OCI-LY7 (cell line): ENCODE measurements at regions not wholly inside any gene's neighbourhood (a gene's known extent, or its start where the extent isn't known, plus 50 kb on each side); places are given as distances from the start of the nearest gene placed in this dataset.

ENCODE experiments used
- BruUV-seq: library from RNA; stranded (reverse); fragments of 400-500 nt; replicated peaks from 2 replicates; lab custom pipeline; 2021; lab: Mats Ljungman, UMichigan
- CTCF ChIA-PET: fragments of 300-600 bp; sonication (Branson Sonifier 250); formaldehyde crosslinking; loops from one replicate; lab custom pipeline; 2022; ENCODE audit warnings: antibody characterized with exemption; ENCODE audit not compliant: unreplicated experiment; lab: Charles Lee
- POLR2A ChIA-PET: fragments of 300-600 bp; sonication (Branson Sonifier 250); formaldehyde crosslinking; loops from one replicate; lab custom pipeline; 2022; ENCODE audit warnings: antibody characterized with exemption; lab: Charles Lee
- DNase-seq: peaks from one replicate; pipeline ENCODE4 v3.0.0-alpha.2; 2015; ENCODE audit warnings: low spot score
- H2AFZ ChIP-seq: fragments of 200-600 bp; sonication (generic), shearing (Covaris generic); 2 replicates; pipeline ENCODE4 v1.6.1; 2014; ENCODE audit warnings: mild to moderate bottlenecking, antibody characterized with exemption, low read length, moderate library complexity
- H3K27ac ChIP-seq: fragments of 200-600 bp; sonication (generic); 2 replicates; pipeline ENCODE4 v1.5.1; 2014; ENCODE audit warnings: mixed run types, low read depth, mild to moderate bottlenecking, moderate library complexity, low read length, inconsistent platforms; ENCODE audit not compliant: poor library complexity, severe bottlenecking
- H3K36me3 ChIP-seq: fragments of 200-600 bp; sonication (generic); 2 replicates; pipeline ENCODE4 v1.6.1; 2014; ENCODE audit warnings: mild to moderate bottlenecking, antibody characterized with exemption, low read length, moderate library complexity, mixed read lengths; ENCODE audit not compliant: insufficient read depth
- H3K4me1 ChIP-seq: fragments of 200-600 bp; sonication (generic); 2 replicates; pipeline ENCODE4 v1.5.1; 2014; ENCODE audit warnings: mild to moderate bottlenecking, low read length; ENCODE audit not compliant: insufficient read depth, poor library complexity, severe bottlenecking
- H3K4me2 ChIP-seq: fragments of 200-600 bp; sonication (generic); 2 replicates; pipeline ENCODE4 v1.6.1; 2014; ENCODE audit warnings: mild to moderate bottlenecking, low read length
- H3K4me3 ChIP-seq: fragments of 200-600 bp; sonication (generic); 2 replicates; pipeline ENCODE4 v1.5.1; 2014; ENCODE audit warnings: mild to moderate bottlenecking, low read depth, low read length; ENCODE audit not compliant: poor library complexity, severe bottlenecking
- H3K79me2 ChIP-seq: fragments of 200-600 bp; sonication (generic); 2 replicates; pipeline ENCODE4 v1.6.1; 2016; ENCODE audit warnings: low read depth, mild to moderate bottlenecking, low read length, moderate library complexity, mixed read lengths; ENCODE audit not compliant: insufficient read depth
- H3K9me2 ChIP-seq: fragments of 200-600 bp; sonication (generic); 2 replicates; pipeline ENCODE4 v1.6.1; 2016; ENCODE audit warnings: mild to moderate bottlenecking, low read length, mixed read lengths; ENCODE audit not compliant: insufficient read depth
- H3K9me3 ChIP-seq: fragments of 200-600 bp; sonication (generic); 2 replicates; pipeline ENCODE4 v1.6.1; 2014; ENCODE audit warnings: mild to moderate bottlenecking, mixed run types, low read length, mixed read lengths
- H4K20me1 ChIP-seq: fragments of 200-600 bp; sonication (generic); 2 replicates; pipeline ENCODE4 v1.6.1; 2014; ENCODE audit warnings: mild to moderate bottlenecking, antibody characterized with exemption, low read length, moderate library complexity, mixed read lengths; ENCODE audit not compliant: insufficient read depth
- CTCF ChIP-seq: fragments of 200-600 bp; sonication (generic); conservative IDR thresholded peaks from 2 replicates; pipeline ENCODE4 v1.5.1; 2014; ENCODE audit warnings: mild to moderate bottlenecking, antibody characterized with exemption, low read length, moderate library complexity, mixed read lengths
- EZH2phosphoT487 ChIP-seq: fragments of 200-600 bp; sonication (generic); IDR thresholded peaks from 2 replicates; pipeline ENCODE4 v1.6.1; 2018; ENCODE audit warnings: low read depth, borderline replicate concordance, mild to moderate bottlenecking, mixed run types, antibody characterized with exemption, low read length, moderate library complexity, mixed read lengths
- intact Hi-C: fragments of 100-400 bp; cut with micrococcal nuclease; formaldehyde crosslinking; loops from one replicate; pipeline ENCODE4 v1.10.0; 2022; ENCODE audit not compliant: unreplicated experiment

DNA sequence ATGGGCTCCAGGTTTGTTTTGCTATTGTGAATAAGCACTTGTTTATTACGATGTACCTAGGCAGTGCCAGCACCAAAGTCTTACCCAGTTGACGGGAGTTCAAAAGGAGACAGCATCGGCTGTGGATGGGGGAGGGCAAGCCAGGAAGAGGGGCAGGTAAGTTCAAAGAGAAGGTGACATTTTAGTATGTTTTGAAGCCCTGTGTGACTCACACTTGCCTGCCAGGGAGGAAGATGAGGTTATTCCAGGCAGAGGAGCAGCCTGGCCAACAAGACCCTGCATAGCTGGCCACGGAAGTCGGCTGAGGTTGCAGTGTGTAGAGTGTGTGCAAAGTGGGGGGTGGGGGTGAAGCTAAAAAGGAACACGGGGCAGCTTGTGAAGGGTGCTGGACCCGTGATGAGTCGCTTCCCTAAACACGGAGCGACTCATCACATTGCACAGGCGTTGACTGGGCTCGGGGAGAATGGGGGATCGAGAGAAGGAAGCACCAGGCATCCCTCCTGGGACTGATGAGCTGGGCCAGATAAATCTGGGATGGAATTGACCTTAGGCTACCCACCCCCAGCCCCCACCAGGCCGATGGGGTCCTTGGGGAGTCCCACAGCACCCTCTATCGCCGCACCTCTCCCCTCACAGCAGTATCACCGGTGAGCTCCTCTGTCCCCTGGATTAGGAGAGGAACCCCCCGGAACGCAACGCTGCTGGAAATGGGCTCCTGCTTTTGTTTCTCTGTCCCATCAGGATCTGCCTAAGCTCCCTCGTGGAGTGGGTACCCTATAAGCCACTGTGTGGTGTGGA, 97.9 kb upstream of the IKZF1 start:
- H3K9me3 ChIP-seq: no peaks in the 10 kb centered on the region
- H3K4me2 ChIP-seq: no peak overlapping the region
- H3K9me2 ChIP-seq: no peaks in the 10 kb centered on the region
- no TSS peak for BruUV-seq
- H3K4me3 ChIP-seq: no peak overlapping the region
- H3K79me2 ChIP-seq: no peaks in the 10 kb centered on the region
- no peak overlapping the region for H3K27ac ChIP-seq
- no peaks in the 10 kb centered on the region for H4K20me1 ChIP-seq
- H3K4me1 ChIP-seq: peaks cover 34% of the 10 kb centered on the region
- intact Hi-C loops: loop anchor here (5.0 kb wide), 1 partner anchor 471 kb away; no protein-coding TSS in a partner anchor
- no peaks in the 10 kb centered on the region for H3K36me3 ChIP-seq
- DNase-seq: no peak
- POLR2A ChIA-PET: interaction anchor here (0.5 to 2.0 kb wide), 6 partner anchors 17 to 162 kb away, joined by 3 to 6 read pairs (median 4); no protein-coding TSS in a partner anchor
- CTCF ChIA-PET: interaction anchor here (0.5 to 1.0 kb wide), 4 partner anchors 24 to 160 kb away, joined by 3 to 7 read pairs (median 3); no protein-coding TSS in a partner anchor
- no peak for TF ChIP-seq EZH2phosphoT487
- TF ChIP-seq CTCF: no peak
- H2AFZ ChIP-seq: no peak overlapping the region

DNA sequence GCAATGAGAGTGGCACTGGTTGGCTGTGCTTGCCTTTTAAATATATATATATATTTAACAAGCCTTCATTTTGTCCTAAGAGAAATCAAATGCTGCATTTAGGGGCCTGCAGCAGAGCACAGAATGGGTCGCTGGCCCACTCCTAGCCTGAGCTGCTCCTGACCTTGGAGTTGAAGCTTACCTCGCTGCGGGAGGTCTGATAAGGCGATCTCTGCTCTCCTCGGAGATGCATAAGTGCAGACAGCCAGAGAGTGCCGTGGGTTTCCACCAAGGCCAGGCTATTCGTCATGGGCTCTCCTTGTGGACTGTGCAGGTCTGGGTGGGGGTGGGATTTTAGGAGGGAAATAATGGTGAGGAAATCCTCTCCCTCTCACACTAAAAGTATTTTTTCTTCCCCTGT, 99.5 kb upstream of the IKZF1 start:
- POLR2A ChIA-PET: interaction anchor here (0.8 to 2.0 kb wide), 4 partner anchors 57 to 164 kb away, joined by 3 to 6 read pairs (median 4); no protein-coding TSS in a partner anchor
- Histone ChIP-seq H3K36me3 (no peaks in the 10 kb centered on the region), H3K4me2 (no peak overlapping the region), H3K79me2 (no peaks in the 10 kb centered on the region), H3K4me1 (peaks cover 39% of the 10 kb centered on the region), H3K9me3 (no peaks in the 10 kb centered on the region), H3K27ac (peak overlapping the region; percentile 12), H3K4me3 (no peak overlapping the region), H3K9me2 (no peaks in the 10 kb centered on the region), H4K20me1 (no peaks in the 10 kb centered on the region), H2AFZ (peak overlapping the region; percentile 57)
- intact Hi-C loops: loop anchor here (1.0 to 5.0 kb wide), 7 partner anchors 63 to 472 kb away; no protein-coding TSS in a partner anchor
- CTCF ChIA-PET: interaction anchor here (0.6 to 1.3 kb wide), 5 partner anchors 9 to 213 kb away, joined by 3 to 6 read pairs (median 3); no protein-coding TSS in a partner anchor
- BruUV-seq: no TSS peak
- no peak for DNase-seq
- TF ChIP-seq CTCF: no peak
- no peak for TF ChIP-seq EZH2phosphoT487

DNA sequence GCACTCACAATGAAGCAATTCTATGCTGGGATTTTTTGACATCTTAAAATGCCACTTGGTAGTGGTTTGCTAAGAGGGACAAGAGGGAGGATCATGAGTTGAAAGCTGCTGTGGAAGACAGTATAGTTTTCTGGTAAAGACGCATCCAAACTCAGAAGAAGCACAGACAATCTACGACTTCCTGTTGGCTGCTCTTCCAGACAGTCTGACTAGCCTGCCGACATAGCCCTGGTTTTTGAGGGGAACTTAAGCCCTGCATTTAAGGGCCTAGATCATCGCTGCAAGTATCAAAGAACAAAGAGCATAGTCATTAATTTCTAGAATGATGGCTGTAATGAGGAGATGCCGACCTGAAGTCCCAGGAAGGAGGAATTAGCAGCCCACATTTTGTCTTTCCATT, 99.9 kb upstream of the IKZF1 start:
- Histone ChIP-seq H3K4me3 (no peak overlapping the region), H3K36me3 (no peaks in the 10 kb centered on the region), H3K9me3 (no peaks in the 10 kb centered on the region), H2AFZ (peak overlapping the region; percentile 57), H3K27ac (peak overlapping the region; percentile 12), H4K20me1 (no peaks in the 10 kb centered on the region), H3K9me2 (no peaks in the 10 kb centered on the region), H3K4me1 (peaks cover 44% of the 10 kb centered on the region), H3K79me2 (no peaks in the 10 kb centered on the region), H3K4me2 (peak overlapping the region; percentile 3; the same call in 1 of the 2 replicates)
- CTCF ChIA-PET: no interaction called here
- no peak for TF ChIP-seq CTCF
- TF ChIP-seq EZH2phosphoT487: no peak
- peak; percentile 30 for DNase-seq
- no TSS peak for BruUV-seq
- intact Hi-C loops: loop anchor here (2.0 kb wide), 1 partner anchor 428 kb away; no protein-coding TSS in a partner anchor
- POLR2A ChIA-PET: interaction anchor here (1.8 to 2.0 kb wide), 2 partner anchors 61 to 164 kb away, joined by 5 to 6 read pairs; no protein-coding TSS in a partner anchor
